Epithelial cell of prostate (primary cell): ENCODE measurements at regions not wholly inside any gene's neighbourhood (a gene's known extent, or its start where the extent isn't known, plus 50 kb on each side); places are given as distances from the start of the nearest gene placed in this dataset.

Source experiments
- DNase-seq: peaks from one replicate; pipeline ENCODE4 v3.0.0-alpha.2; 2011; ENCODE audit warnings: low read depth, low spot score
- H3K27ac ChIP-seq: fragments of 450-650 bp; 2 replicates; pipeline ENCODE4 v1.5.1; 2017; ENCODE audit warnings: mild to moderate bottlenecking

DNA sequence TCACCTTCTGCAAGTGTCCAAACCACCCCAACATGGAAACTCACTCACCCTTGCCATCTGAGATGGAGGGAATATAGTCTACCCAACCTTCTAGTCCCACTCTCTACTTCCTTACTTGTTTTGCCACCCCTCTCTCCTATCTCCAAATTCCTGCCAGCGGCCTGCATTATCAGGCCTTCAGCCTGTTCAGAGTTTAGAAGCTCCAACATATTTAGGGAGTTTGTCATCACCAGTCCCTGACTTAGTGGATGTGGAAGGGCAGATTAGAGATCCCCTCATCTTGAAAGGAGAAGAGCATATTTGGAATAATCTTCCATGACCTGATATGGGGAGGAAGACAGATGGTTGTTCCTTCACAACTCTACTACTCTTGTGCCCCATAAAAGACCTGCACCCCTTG lies 281.4 kb upstream of the MAP3K7 start:
- no peak for DNase-seq
- no peak overlapping the region for H3K27ac ChIP-seq

DNA sequence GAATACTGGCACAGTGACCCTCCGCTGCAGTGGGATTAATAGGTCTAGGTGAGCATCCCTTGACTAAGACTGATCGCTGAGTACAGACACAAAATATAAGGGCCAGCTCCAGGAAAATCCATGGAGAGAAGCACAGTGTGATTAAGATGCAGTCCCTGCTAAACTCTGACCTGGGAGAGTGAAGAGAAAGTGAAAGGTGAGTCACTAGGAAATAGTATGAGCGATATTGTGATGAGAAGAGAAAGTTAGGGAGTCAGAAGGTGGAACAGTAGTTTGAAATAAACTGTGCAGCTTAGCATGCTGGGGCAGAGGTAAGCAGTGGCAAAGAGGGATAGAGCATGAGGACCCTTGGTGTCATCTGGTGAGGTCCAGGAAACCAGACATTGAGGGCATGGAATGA lies 278.6 kb upstream of the MAP3K7 start:
- no peak overlapping the region for H3K27ac ChIP-seq
- no peak for DNase-seq

DNA sequence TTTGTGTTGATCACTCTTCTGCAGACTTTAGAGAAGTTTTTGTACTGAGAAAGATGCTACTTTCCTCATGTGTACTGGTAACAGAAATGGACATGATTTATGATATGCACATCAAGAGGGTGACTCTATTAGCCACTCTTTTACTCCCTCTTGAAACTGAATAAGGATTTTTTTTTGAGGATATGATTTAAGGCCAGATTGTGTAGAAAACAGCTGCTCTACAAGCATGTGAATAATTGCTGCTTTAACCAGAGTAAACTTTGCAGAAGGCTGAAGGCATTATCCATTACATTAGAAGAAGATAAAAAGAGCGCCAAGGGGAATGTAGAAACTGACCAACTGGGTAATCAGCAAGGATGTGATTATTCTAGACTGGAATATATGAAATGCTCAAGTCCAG lies 276.2 kb upstream of the MAP3K7 start:
- no peak overlapping the region for H3K27ac ChIP-seq
- no peak for DNase-seq

DNA sequence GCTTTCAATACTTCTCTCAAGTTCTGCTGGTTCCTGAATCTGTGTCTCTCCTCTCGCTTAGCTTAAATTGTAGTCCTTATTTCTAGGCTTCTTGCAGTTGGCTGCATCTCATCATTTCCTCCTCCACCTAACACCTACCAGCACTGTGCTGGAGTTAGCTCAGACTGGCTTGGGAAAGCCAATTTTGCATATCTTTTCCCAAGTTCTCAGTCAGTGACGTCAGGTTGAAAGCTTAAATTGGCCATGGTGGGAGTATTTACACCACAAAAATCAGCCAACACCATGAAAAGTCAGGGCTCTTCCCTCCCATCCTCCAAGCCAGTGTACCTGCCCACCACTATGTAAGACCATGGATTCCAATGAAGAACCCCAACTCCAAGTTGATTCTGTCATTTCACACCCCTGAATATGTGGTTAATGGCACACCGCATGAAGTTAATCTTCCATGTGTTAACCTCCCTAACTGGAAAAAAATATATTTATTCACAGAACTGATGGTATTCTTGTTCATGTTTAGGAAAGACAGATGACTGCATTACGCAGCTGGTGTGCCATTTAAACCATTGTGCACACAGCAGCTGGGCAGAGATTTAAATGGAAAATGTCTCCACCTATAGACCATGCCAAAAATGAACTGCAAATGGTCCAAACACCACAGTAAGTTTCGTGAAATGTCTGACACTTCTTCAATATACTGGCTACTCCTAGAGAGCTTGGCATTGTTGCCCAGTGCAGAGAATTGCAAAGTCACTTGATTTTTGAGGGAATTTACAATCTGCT lies 274.1 kb upstream of the MAP3K7 start:
- DNase-seq: no peak
- H3K27ac ChIP-seq: no peak overlapping the region

DNA sequence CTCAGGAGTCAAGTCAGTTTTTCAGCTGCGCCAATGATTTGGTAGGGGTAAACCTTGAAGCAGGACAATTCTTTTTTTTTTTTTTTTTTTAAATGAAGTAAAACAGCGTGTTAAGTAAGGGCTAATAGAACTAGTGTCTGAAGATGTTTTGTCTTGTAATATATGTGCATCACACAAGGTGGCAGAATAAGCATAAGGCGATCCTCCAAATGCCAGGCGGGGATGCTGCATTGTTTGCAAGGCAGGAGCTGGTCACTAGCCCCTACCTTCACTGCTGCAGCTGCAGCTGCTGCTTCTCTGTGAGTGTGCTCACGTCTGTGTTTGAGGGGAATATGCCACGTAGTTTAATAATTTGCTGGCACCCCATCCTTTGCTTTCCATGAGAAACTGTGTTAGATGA lies 272.7 kb upstream of the MAP3K7 start:
- no peak for DNase-seq

DNA sequence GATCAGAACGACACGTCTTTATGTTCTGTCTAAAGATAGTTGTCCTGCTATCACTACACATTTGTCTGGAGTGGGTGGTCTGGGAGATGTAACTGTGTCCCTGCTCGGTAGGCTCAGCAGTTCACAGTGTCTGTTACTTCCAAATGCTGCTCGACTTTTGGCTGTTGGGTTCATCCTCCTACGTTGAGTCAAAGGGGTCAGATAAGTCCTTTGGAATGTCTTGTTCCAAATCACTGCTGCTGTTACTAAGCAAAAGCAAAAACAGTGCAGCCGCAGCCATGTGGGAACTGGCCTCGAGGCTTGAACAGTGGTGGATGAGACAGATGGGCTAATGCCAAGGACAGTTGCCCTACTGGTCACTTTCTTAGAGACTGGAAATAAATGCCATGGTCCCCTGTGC lies 272.2 kb upstream of the MAP3K7 start:
- no peak overlapping the region for H3K27ac ChIP-seq
- DNase-seq: no peak

More for the DNA sequence above, 272.7 kb upstream of the MAP3K7 start:
- no peak overlapping the region for H3K27ac ChIP-seq

DNA sequence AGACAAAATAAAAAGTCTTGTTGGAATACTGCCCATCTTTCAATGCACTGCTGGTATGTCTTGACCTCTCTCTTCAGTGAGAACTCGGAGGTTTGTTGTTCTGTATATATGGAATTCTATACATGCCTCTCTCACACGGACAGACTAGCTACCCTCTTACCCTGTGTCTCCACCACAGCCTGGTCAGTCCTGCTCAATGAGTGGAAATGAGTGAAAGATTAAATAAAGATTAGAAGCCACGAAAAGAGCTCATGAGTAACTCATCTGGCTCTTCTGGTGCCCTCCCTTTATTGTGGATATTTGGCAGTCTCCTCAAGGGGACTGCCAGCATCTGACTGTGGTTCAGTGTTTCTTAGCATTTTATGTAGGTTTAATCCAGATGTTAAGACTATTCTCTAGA lies 262.8 kb upstream of the MAP3K7 start:
- DNase-seq: no peak
- no peak overlapping the region for H3K27ac ChIP-seq

DNA sequence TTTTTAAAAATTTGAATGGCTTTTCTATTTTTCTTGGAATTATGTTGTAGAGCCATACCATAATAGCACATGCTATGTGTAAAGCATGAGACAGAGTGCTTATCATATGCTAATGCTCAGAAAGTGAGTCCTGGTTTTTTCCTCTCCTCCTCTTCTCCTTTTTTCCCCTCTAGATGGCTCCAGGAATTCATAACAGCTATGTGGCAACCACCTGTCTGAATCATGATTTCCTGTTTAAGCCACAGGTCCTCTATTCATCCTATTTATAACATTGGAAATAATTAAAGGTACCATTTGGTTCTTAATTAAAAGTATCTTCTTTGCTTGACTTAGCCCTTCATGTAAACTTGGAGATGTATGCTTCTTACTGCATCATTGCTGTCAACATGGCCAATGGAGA lies 260.0 kb upstream of the MAP3K7 start:
- peak; percentile 10 for DNase-seq
- H3K27ac ChIP-seq: peak overlapping the region; percentile 75

DNA sequence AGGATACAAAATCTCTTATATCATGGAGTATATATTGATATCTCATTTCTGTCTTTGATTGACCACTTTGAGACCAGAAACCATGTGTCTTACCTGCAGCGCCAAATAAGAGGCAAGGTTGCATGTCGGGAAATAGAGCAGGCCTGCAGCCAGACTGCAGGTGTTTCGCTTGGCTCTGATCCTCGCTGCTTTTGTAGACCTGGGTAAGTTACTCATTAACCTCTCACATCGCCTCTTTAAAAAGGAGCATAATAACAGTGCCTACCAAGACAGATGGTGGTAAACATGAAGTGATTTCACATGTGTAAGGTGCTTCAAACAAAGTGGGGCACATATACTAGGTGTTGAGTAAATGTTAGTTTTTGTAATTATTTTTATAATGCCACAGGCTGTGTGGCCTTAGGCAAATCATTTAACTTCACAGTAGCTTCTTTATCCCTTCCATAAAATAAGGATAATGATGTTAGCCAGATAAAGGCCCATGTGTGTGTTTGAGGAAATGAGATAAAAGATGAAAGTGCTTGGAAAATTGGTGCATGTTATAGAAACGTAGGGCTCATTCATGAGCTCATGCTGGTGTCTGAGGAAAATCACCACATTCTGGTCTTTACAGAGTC lies 248.8 kb upstream of the MAP3K7 start:
- no peak for DNase-seq
- H3K27ac ChIP-seq: no peak overlapping the region

DNA sequence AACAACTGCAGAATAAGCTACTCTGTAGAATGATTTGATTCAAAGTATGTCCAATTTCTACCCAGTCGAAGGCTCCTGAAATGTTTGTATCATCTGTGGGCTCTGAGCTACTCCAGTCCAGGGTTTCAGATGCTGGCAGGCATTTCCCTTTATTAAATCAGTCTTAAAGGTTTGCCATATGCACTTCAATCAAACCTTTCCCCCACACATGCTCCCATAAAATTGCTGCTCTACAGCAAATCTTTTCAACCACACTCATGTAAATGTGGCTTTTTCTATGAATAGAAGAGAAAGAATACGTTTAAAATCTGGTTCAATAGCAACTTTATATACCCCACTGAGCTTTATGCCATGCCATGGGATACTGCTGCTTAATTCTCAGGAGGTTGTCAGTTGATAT lies 242.4 kb upstream of the MAP3K7 start:
- no peak for DNase-seq
- H3K27ac ChIP-seq: no peak overlapping the region

DNA sequence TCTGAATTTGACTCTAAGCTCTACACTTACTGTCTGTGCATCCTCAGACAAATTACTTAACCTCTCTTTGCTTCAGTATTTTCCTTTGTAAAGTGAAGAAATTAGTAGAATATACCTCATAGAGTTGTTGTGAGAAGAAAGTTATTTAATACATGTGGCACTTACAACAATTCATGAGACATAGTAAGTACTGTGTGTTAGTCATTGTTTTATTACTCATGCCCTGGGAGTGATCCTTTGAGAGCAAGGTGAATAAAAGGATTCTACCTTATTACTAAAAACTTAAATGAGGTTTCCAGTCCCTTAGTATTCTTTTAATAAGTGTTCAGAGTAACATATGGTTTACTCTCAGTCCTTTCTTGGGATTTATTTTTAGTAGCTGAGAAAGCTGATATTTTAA lies 233.6 kb upstream of the MAP3K7 start:
- H3K27ac ChIP-seq: no peak overlapping the region
- DNase-seq: peak; percentile 20

DNA sequence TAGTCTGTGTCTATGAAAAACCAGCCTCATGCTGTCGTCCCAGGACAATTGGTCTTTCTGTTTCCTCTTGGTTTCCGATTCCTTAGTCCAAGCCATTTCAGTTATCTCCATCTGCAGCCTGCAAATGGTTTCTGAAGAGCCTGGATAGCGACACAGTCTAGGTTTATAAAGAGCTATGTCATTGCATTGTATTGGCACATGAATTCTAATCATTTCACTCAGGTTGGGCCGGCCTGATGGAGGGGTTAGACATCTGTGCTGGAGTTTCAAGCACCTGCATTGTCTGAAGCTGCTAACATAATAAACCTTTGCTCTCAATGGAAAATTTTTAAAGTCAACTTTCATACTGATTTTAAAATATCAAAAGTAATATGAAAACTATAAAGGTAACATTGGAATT lies 232.6 kb upstream of the MAP3K7 start:
- no peak overlapping the region for H3K27ac ChIP-seq
- no peak for DNase-seq

DNA sequence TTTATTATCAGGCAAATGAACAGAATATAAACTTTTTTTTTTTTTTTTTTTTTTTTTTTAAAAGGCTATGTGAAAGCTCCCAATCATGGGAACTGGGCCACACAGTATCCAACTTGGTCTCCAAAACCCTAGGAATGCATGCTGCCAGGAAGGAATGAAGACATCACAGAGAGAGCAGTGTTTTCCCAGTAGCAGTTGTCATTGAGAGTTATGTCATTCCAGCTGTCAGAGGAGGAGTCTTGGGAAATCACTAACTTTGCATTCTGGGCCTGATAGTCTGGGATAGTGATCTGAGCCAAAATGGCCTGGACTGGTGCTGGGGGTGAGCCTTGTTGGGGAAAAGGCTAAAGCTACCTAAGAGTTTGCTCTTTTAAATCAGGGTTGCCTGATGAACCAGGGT lies 231.3 kb upstream of the MAP3K7 start:
- DNase-seq: no peak
- no peak overlapping the region for H3K27ac ChIP-seq

DNA sequence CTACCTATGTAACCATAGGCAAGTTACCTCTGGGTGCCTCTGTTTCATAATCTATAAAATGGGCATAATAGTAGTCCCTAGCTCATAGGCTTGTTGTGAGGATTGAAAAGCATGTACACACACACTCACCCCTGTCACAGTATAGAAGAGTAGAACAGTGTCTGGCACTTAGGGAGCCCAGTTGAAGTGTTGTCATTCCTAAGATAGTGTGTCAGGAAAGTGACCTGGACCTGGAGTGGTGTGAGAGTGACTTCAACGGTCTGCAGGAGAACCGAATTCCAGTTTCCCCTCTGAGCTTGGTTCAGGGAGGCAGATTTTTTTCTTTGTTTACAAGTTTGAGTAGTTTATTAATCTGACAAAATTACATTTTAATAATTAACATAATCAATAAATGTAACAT lies 229.9 kb upstream of the MAP3K7 start:
- no peak for DNase-seq
- H3K27ac ChIP-seq: no peak overlapping the region

DNA sequence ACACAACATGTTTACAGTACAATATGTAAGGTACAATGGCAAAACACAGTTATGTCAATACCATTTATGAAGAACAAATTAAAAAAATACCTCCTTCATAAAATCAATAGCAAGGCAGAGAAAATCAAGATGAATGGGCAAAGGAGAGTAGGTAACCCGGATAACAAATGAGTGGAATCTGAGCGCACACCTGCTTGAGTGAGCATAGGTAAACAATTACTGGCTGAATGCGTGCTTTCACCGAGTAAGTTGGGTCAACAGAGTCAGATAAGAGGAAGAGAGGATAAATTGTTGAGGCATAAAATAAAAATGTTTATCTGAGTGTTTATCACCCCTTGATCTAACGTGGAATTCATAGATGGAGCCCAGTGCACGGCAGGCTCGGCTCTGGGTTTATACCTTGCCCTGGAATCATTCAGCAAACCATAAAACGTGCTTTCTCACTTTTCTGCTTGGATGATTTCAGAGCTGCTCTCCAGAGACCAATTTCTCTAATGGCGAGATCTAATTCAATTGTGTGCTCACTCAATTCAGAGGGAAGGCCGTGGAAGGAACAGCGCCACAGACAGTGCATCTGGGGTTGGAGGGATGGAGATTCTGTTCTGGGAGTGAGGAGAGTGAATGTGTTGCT lies 224.8 kb upstream of the MAP3K7 start:
- DNase-seq: no peak
- no peak overlapping the region for H3K27ac ChIP-seq

DNA sequence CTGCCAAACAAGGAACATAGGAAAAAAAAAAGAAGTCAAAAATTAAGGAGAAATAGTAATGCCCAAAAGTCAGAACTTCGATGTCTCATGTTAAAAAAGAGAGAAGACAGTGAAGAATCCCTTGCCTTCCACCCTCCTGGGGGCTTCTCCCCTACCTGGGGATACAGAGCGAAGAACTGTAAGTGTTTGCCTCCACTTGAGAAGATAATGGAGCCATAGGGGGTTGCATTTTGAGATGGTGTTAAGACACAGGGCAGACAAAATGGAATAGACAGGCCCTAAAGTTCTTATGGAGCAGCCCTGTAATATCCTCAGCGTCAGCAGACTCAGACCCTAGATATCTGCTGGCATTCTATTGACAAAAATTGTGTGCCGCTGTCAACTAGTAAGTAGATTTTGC lies 222.2 kb upstream of the MAP3K7 start:
- H3K27ac ChIP-seq: no peak overlapping the region
- no peak for DNase-seq

DNA sequence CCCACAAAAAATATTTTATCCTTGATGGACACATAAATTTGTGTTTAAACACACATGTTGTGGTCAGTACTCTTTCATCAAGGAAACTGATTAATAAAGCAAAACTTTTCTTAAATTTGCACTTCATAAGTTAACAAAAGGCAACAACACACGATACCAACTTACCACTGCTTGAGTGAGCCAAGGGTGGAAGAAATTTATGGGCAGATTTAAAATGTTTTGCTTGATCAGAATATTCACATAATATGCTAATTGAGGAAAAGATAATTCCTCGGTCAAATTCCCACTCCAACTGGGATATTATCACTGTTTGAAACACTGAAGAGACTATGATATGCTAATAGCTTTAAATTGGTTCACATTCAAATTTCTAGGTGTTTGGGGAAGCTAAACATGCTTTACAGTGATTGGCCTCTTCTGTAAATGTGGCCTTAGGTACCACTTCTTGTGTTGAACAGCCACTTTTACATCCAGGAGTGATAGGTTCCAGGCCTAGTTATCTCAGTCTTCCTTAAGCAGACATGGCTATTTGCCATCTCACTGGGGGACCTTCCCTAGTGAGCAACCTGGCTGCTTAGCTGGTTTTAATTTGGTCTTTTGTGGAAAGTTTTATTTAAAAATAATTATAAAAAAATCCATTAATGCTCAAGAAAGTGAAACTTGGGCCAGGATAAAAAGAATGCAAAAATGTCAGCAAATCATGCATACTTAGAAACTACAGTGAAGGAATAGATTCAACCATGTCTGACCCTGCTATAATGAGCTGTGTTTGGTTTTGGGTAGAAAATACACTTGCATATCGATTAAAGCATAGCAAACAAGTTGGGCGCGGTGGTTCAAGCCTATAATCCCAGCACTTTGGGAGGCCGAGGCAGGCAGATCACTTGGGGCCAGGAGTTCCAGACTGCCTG lies 221.2 kb upstream of the MAP3K7 start:
- no peak for DNase-seq
- no peak overlapping the region for H3K27ac ChIP-seq

DNA sequence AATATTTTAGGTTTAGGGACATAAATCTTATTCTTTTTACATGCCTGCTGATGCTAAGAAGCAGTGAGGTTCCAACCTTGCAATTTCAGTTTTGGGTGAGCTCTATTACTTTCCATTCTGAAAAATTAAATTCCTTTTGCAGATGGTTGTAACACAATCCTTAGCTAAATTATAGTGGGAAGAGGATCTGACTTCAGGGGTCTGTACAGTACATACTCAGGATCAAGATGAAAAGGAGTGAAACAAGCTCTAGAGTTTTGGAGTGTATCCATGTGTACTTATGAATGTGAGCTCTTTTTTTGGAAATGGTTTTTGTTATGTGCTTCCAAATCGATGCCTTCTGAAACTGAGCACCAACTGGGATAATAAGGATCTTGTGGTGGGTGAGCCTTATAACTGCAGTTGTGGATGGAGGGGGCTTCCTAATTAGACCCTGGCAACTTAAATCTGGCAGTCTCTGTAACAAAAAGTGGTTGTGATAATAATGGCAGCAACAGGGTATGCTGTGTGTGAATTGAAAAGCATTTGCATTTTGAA lies 218.8 kb upstream of the MAP3K7 start:
- no peak overlapping the region for H3K27ac ChIP-seq
- DNase-seq: no peak

DNA sequence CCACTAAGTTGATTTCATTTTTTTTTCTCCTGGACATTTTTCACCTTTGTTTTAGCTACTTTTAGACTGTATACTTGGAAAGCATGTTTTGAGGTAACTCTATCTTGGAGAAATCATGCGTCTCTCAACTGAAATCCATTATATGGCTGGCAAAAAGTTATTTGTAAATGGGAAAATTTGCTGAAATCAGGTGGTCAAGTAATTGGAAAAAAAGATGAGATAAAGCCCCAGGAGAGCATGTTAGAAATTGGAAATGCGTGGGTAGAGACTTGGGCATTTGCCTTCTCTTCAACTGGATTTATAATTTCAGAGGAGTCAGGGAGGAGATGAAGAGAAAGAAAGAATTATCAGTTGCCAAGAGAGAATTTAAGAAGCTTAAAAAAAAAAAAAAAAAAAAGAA lies 217.1 kb upstream of the MAP3K7 start:
- no peak for DNase-seq
- no peak overlapping the region for H3K27ac ChIP-seq

DNA sequence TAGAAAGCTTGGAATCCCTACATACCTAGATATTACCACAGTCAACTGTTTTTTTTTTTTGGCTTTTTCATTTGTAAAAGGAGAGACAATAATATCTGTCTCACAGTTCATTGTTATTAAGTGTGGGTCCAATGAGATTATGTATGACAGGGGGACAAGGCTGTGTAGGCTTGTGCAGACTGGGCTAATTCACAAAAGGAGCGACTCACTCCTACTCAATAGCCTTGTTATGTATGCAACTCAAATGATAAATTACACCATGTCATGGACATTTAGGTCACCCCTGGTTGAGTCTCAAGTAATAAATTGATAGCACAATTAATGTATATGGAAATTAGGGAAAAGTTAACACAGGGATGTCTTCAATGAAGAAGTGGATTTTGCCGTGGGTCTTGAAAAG lies 208.2 kb upstream of the MAP3K7 start:
- no peak overlapping the region for H3K27ac ChIP-seq
- DNase-seq: no peak
